ENCODE measurements at regions not wholly inside any gene's neighbourhood (a gene's known extent, or its start where the extent isn't known, plus 50 kb on each side); places are given as distances from the start of the nearest gene placed in this dataset.

DNA sequence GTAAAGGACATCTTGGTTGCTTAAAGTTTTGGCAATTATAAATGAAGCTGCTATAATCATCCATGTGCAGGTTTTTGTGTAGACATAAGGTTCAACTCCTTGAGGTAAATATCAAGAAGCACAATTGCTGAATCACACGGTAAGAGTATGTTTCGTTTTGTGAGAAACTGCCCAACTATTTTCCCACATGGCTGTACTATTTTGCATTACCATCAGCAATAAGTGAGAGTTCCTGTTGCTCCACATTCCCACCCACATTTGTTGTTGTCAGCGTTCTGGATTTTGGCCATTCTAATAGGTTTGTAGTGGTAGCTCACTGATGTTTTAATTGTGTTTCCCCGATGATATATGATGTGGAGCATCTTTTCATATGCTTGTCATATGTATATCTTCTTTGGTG lies 118.5 kb upstream of the KCNMB2 start:
- no peaks in the 10 kb centered on the region for H3K27me3 ChIP-seq
- H3K36me3 ChIP-seq = no peaks in the 10 kb centered on the region
- intact Hi-C loops (cut with DNase I) = no loop called here
- ATAC-seq (no peak), DNase-seq (no peak)
- H3K9me3 ChIP-seq = no peaks in the 10 kb centered on the region
- no peak overlapping the region for H3K4me3 ChIP-seq
- H3K27ac ChIP-seq = no peak overlapping the region
- TF ChIP-seq, protein P1, sequence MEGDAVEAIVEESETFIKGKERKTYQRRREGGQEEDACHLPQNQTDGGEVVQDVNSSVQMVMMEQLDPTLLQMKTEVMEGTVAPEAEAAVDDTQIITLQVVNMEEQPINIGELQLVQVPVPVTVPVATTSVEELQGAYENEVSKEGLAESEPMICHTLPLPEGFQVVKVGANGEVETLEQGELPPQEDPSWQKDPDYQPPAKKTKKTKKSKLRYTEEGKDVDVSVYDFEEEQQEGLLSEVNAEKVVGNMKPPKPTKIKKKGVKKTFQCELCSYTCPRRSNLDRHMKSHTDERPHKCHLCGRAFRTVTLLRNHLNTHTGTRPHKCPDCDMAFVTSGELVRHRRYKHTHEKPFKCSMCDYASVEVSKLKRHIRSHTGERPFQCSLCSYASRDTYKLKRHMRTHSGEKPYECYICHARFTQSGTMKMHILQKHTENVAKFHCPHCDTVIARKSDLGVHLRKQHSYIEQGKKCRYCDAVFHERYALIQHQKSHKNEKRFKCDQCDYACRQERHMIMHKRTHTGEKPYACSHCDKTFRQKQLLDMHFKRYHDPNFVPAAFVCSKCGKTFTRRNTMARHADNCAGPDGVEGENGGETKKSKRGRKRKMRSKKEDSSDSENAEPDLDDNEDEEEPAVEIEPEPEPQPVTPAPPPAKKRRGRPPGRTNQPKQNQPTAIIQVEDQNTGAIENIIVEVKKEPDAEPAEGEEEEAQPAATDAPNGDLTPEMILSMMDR (IDR thresholded peaks at IDR 0.05) = no peak
- H3K4me1 ChIP-seq = no peaks in the 10 kb centered on the region

DNA sequence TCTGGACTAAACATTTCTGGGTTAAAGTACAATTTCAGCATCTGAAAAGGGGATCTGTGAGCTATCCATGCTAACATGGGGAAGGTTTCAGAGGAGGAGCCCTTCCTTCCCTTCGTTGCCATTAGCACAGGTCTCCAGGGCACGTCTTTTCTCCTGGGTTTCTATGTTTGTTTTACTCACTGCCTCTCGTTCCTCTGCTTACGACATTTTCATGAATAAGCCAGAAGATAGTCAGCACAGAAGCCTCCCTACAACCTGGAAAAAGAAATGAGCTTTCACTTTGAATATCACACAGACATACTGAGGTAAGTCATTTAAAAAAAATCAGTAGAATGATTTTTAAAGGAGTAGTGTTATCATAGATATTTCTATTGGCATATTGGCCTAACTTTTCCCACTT lies 117.2 kb upstream of the KCNMB2 start:
- intact Hi-C loops (cut with DNase I) = no loop called here
- no peaks in the 10 kb centered on the region for H3K27me3 ChIP-seq
- no peaks in the 10 kb centered on the region for H3K9me3 ChIP-seq
- ATAC-seq (peak; percentile 32), DNase-seq (no peak)
- no peak overlapping the region for H3K27ac ChIP-seq
- no peaks in the 10 kb centered on the region for H3K4me1 ChIP-seq
- H3K36me3 ChIP-seq = no peaks in the 10 kb centered on the region
- TF ChIP-seq, protein P1 (IDR thresholded peaks at IDR 0.05) = no peak
- H3K4me3 ChIP-seq = no peak overlapping the region

DNA sequence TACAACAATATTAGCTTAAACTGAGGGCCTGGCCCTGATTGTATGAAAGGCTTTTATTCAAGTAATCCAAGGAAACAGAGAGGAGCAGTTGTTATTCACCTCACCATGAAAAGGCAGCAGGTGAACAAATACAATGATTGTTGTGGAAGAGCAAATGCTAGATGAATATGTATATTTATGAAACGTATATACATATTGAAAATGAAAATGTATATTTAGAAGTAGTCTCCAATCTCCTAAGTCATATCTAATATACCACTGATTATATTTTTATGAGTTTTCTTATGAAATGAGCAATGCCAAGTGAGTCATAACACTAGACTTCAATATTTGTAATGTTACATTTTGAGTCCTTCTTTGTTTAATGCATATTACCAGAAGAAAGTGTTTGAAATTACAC lies 116.2 kb upstream of the KCNMB2 start:
- TF ChIP-seq, protein P1 (IDR thresholded peaks at IDR 0.05) = no peak

DNA sequence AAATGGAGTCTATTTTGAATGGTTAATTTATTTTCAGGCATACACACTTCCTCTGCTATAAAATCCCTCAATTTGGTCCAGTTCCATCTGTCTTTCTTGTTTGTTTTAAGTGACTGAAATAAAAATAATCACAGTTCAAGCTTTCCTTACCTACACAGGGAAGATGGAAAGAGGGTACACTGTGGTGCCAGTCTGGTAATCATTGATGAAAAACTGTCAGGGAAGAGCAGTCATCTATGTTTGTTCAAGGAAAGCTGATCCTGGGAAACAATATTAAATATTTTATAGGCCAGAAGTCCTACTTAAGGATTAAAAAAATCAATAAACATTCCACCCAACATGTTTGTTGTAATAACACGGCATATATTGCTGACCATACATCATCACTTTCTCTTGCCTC lies 115.2 kb upstream of the KCNMB2 start:
- TF ChIP-seq, protein P1 (IDR thresholded peaks at IDR 0.05) = no peak
- Histone ChIP-seq H3K4me3 (no peak overlapping the region), H3K27me3 (no peaks in the 10 kb centered on the region), H3K36me3 (no peaks in the 10 kb centered on the region), H3K9me3 (no peaks in the 10 kb centered on the region), H3K27ac (no peak overlapping the region), H3K4me1 (no peaks in the 10 kb centered on the region)
- DNase-seq (no peak), ATAC-seq (no peak)
- intact Hi-C loops (cut with DNase I) = no loop called here

More for the DNA sequence above, 116.2 kb upstream of the KCNMB2 start:
- H3K4me1 ChIP-seq = no peaks in the 10 kb centered on the region
- H3K4me3 ChIP-seq = no peak overlapping the region
- H3K9me3 ChIP-seq = no peaks in the 10 kb centered on the region
- ATAC-seq (no peak), DNase-seq (no peak)
- H3K27ac ChIP-seq = no peak overlapping the region
- H3K27me3 ChIP-seq = no peaks in the 10 kb centered on the region
- intact Hi-C loops (cut with DNase I) = no loop called here
- H3K36me3 ChIP-seq = no peaks in the 10 kb centered on the region

DNA sequence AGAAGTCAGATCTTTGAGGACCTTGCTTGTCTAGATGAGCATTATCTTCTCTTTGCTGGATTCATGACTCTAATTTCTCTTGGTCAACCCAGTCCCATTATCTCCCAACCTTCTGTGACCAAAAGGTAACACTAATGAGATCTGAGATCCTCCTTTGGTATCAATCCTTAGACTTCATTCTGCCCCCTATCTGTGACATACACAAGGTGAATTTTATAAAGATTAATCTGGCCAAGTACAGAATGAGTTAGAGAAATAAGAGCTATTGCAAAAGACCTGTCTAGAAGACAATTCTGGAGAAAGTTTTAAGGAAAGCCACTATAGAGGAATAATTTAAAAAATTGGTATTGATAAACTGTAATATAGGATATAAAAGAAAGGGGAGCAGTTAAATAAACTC lies 113.8 kb upstream of the KCNMB2 start:
- Histone ChIP-seq H3K4me3 (no peak overlapping the region), H3K4me1 (no peaks in the 10 kb centered on the region), H3K9me3 (no peaks in the 10 kb centered on the region), H3K27ac (no peak overlapping the region), H3K36me3 (no peaks in the 10 kb centered on the region), H3K27me3 (no peaks in the 10 kb centered on the region)
- DNase-seq = no peak
- no peak for ATAC-seq
- intact Hi-C loops (cut with DNase I) = no loop called here
- TF ChIP-seq, protein P1 (IDR thresholded peaks at IDR 0.05) = no peak
